HCT116 (cell line): ENCODE measurements at regions not wholly inside any gene's neighbourhood (a gene's known extent, or its start where the extent isn't known, plus 50 kb on each side); places are given as distances from the start of the nearest gene placed in this dataset.

Experiments
- ATAC-seq: fragments of 200-7000 bp; cut with Tn5 transposase; 2 replicates; pipeline ENCODE4 v1.9.1; 2020; ENCODE audit warnings: mild to moderate bottlenecking, moderate library complexity
- BruUV-seq: library from RNA; stranded (reverse); fragments of 400-500 nt; replicated peaks from 2 replicates; lab custom pipeline; 2021; lab: Mats Ljungman, UMichigan
- CTCF ChIA-PET: fragments of 300-600 bp; sonication (Branson Sonifier 250); formaldehyde crosslinking; loops from one replicate; lab custom pipeline; 2021; ENCODE audit warnings: antibody characterized with exemption; lab: Charles Lee
- POLR2A ChIA-PET: fragments of 300-600, 350-600 bp; sonication (Branson Sonifier 250); formaldehyde crosslinking; loops from one replicate; lab custom pipeline; 2021; ENCODE audit warnings: antibody characterized with exemption; lab: Charles Lee
- RAD21 ChIA-PET, 2 experiments: fragments of 300-600 bp; sonication (Branson Sonifier 250); formaldehyde crosslinking; loops; one replicate each; lab custom pipeline; 2023; ENCODE audit warnings: low total read pairs in 2 of 2; ENCODE audit not compliant: uncharacterized antibody in 2 of 2, unreplicated experiment in 2 of 2, low non-redundant PET in 1 of 2; lab: Charles Lee
- DNase-seq: peaks from one replicate; pipeline ENCODE4 v3.0.0-alpha.2; 2010; ENCODE audit warnings: low read depth, low spot score
- H2AFZ ChIP-seq: fragments of 200-600 bp; shearing (Covaris generic), sonication (generic); 2 replicates; pipeline ENCODE4 v1.6.1; 2017; ENCODE audit warnings: low read depth, mixed run types, mixed read lengths, antibody characterized with exemption, low read length; ENCODE audit not compliant: poor library complexity, severe bottlenecking
- H3K27ac ChIP-seq: 2 replicates; pipeline ENCODE4 v1.5.1; 2012; ENCODE audit warnings: low read depth, low read length
- H3K27me3 ChIP-seq: fragments of 200-600 bp; sonication (generic); 2 replicates; pipeline ENCODE4 v1.6.1; 2016; ENCODE audit warnings: mixed run types, low read length, mixed read lengths; ENCODE audit not compliant: insufficient read depth
- H3K36me3 ChIP-seq, 2 experiments: fragments of 200-500 bp in 1 of 2; fragments of 200-600 bp in 1 of 2; sonication (Bioruptor generic) in 1 of 2; sonication (generic) in 1 of 2; 2 replicates each; pipeline versions ENCODE4 v1.5.1 to v1.6.1; 2014 to 2016; ENCODE audit warnings: low read length in 2 of 2, inconsistent platforms in 1 of 2, mixed read lengths in 1 of 2, mixed run types in 1 of 2; ENCODE audit not compliant: insufficient read depth in 2 of 2, control insufficient read depth in 1 of 2
- H3K4me1 ChIP-seq, 2 experiments: fragments of 200-600 bp in 1 of 2; sonication (generic) in 1 of 2; 2 replicates each; pipeline versions ENCODE4 v1.5.1 to v1.6.1; 2012 to 2017; ENCODE audit warnings: low read length in 2 of 2, inconsistent platforms in 1 of 2, mild to moderate bottlenecking in 1 of 2, mixed read lengths in 1 of 2, mixed run types in 1 of 2, moderate library complexity in 1 of 2; ENCODE audit not compliant: insufficient read depth in 2 of 2, control insufficient read depth in 1 of 2
- H3K4me2 ChIP-seq: fragments of 200-600 bp; sonication (generic); 2 replicates; pipeline ENCODE4 v1.6.1; 2017; ENCODE audit warnings: mixed run types, low read length, mixed read lengths
- H3K4me3 ChIP-seq, 2 experiments: fragments of 200-600 bp in 1 of 2; sonication (generic) in 1 of 2; replicated peaks in 1 of 2; 2 replicates each; pipeline ENCODE4 v1.5.1; 2011 to 2016; ENCODE audit warnings: low read length in 2 of 2, control low read depth in 1 of 2, low read depth in 1 of 2, mild to moderate bottlenecking in 1 of 2, mixed read lengths in 1 of 2, mixed run types in 1 of 2
- H3K79me2 ChIP-seq: fragments of 200-600 bp; sonication (generic); 2 replicates; pipeline ENCODE4 v1.6.1; 2017; ENCODE audit warnings: mild to moderate bottlenecking, mixed run types, low read length, moderate library complexity, mixed read lengths; ENCODE audit not compliant: insufficient read depth
- H3K9ac ChIP-seq: fragments of 200-600 bp; sonication (generic); 2 replicates; pipeline ENCODE4 v1.6.1; 2016; ENCODE audit warnings: low read length, mixed read lengths
- H3K9me2 ChIP-seq: fragments of 200-600 bp; sonication (generic), shearing (Covaris generic); 2 replicates; pipeline ENCODE4 v1.6.1; 2017; ENCODE audit warnings: mixed run types, mild to moderate bottlenecking, moderate library complexity; ENCODE audit not compliant: insufficient read depth
- H3K9me3 ChIP-seq, 2 experiments: fragments of 200-500 bp in 1 of 2; fragments of 200-600 bp in 1 of 2; sonication (Bioruptor generic) in 1 of 2; sonication (generic) in 1 of 2; 2 replicates each; pipeline ENCODE4 v1.6.1; 2014 to 2017; ENCODE audit warnings: low read length in 2 of 2, mixed read lengths in 2 of 2, inconsistent platforms in 1 of 2, low read depth in 1 of 2, mild to moderate bottlenecking in 1 of 2, mixed run types in 1 of 2, moderate library complexity in 1 of 2; ENCODE audit not compliant: control insufficient read depth in 1 of 2, insufficient read depth in 1 of 2
- H4K20me1 ChIP-seq: fragments of 200-600 bp; sonication (generic), shearing (Covaris generic); 2 replicates; pipeline ENCODE4 v1.6.1; 2017; ENCODE audit warnings: mixed run types, mild to moderate bottlenecking, moderate library complexity; ENCODE audit not compliant: insufficient read depth
- CBX3 ChIP-seq: IDR thresholded peaks from 2 replicates; pipeline ENCODE4 v1.6.1; 2012; ENCODE audit warnings: low read depth
- CEBPB ChIP-seq: IDR thresholded peaks from 2 replicates; pipeline ENCODE4 v1.6.1; 2012; ENCODE audit warnings: low read depth
- EGR1 ChIP-seq: IDR thresholded peaks from 2 replicates; pipeline ENCODE4 v1.6.1; 2012; ENCODE audit warnings: low read depth
- FOSL1 ChIP-seq: IDR thresholded peaks from 2 replicates; pipeline ENCODE4 v1.6.1; 2012; ENCODE audit warnings: low read depth
- RAD21 ChIP-seq: IDR thresholded peaks from 2 replicates; pipeline ENCODE4 v1.6.1; 2012; ENCODE audit warnings: low read depth, mild to moderate bottlenecking
- SIN3A ChIP-seq: IDR thresholded peaks from 2 replicates; pipeline ENCODE4 v1.6.1; 2012; ENCODE audit warnings: low read depth
- SP1 ChIP-seq: IDR thresholded peaks from 2 replicates; pipeline ENCODE4 v1.6.1; 2012; ENCODE audit warnings: low read depth
- SRF ChIP-seq: IDR thresholded peaks from 2 replicates; pipeline ENCODE4 v1.6.1; 2012; ENCODE audit warnings: low read depth
- intact Hi-C: fragments of 100-400 bp; cut with micrococcal nuclease; formaldehyde crosslinking; loops from 2 replicates; pipeline ENCODE4 v1.10.0; 2022

DNA sequence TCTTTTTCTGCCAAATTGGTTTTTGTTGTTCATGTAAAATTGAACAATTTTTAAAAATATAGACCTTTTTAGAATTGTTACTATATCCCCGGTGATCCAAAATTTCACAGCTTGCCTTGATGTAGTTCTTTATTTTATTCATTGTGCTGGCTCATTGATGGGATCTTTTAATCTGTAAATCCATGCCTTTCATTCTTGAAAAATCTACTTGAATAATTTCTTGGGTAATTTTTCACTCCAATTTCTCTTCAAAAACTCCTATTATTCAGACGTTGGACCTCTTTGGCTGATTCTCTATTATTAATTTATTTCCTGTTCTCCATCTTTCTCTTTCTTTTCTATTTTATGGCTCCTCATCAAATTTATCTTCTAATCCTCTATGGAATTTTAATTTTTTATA lies 476.1 kb upstream of the CITED2 start:
- H3K36me3 ChIP-seq: no peaks in the 10 kb centered on the region
- H3K9me2 ChIP-seq: no peaks in the 10 kb centered on the region
- TF ChIP-seq EGR1 (no peak), FOSL1 (no peak), CBX3 (no peak)
- TF ChIP-seq, all 23 proteins: peak for 0
- RAD21 ChIA-PET: no interaction called here
- no peak overlapping the region for H3K9ac ChIP-seq
- H3K4me3 ChIP-seq: no peak overlapping the region
- no peaks in the 10 kb centered on the region for H3K4me1 ChIP-seq
- H2AFZ ChIP-seq: no peak overlapping the region
- BruUV-seq: no TSS peak
- H3K27ac ChIP-seq: no peak overlapping the region
- no peaks in the 10 kb centered on the region for H3K27me3 ChIP-seq
- DNase-seq: no peak
- no peaks in the 10 kb centered on the region for H3K79me2 ChIP-seq
- POLR2A ChIA-PET: no interaction called here
- intact Hi-C loops: no loop called here
- no peaks in the 10 kb centered on the region for H4K20me1 ChIP-seq
- H3K4me2 ChIP-seq: no peak overlapping the region
- no peaks in the 10 kb centered on the region for H3K9me3 ChIP-seq
- ATAC-seq: no peak
- CTCF ChIA-PET: no interaction called here

DNA sequence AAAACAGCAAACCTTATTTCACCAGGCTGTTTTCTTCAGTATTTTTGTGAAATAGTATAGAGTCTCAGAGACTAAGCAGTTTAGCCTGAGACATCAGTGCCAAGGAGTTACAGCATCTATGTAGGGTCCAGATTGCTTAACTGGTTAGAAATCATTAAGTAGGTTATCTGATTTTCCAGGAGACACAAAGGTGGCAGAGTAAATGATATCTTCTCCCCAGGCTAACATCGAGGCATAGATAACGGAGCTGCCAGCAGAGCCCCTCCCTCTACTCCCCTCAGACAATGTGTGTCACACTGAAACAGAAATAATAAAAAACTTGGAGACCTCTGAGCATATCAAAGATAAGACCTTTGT lies 473.0 kb upstream of the CITED2 start:
- no peaks in the 10 kb centered on the region for H3K36me3 ChIP-seq
- DNase-seq (no peak), ATAC-seq (no peak)
- no peak overlapping the region for H3K27ac ChIP-seq
- H3K4me3 ChIP-seq: no peak overlapping the region
- intact Hi-C loops: no loop called here
- no peaks in the 10 kb centered on the region for H3K4me1 ChIP-seq
- BruUV-seq: no TSS peak
- H3K4me2 ChIP-seq: no peak overlapping the region
- no peaks in the 10 kb centered on the region for H3K79me2 ChIP-seq
- H4K20me1 ChIP-seq: no peaks in the 10 kb centered on the region
- no peak overlapping the region for H3K9ac ChIP-seq
- H3K27me3 ChIP-seq: no peaks in the 10 kb centered on the region
- no peaks in the 10 kb centered on the region for H3K9me2 ChIP-seq
- ChIA-PET RAD21 (no interaction called here), CTCF (no interaction called here), POLR2A (no interaction called here)
- no peak overlapping the region for H2AFZ ChIP-seq
- no peaks in the 10 kb centered on the region for H3K9me3 ChIP-seq
- TF ChIP-seq CEBPB (no peak), SP1 (no peak), RAD21 (no peak), SRF (no peak), CBX3 (no peak), SIN3A (no peak), FOSL1 (no peak)
